ENCODE measurements at regions not wholly inside any gene's neighbourhood (a gene's known extent, or its start where the extent isn't known, plus 50 kb on each side); places are given as distances from the start of the nearest gene placed in this dataset.
A peak's percentile ranks its signal among the peaks of the same experiment; 100 is the strongest.

GRCh38 chr5:175109058-175109755, 334.8 kb downstream of the DRD1 start:
- Histone ChIP-seq H3K27ac (no peak overlapping the region), H3K27me3 (no peaks in the 10 kb centered on the region), H3K4me1 (peaks cover 0 to 9% (median 0%) of the 10 kb centered on the region in 4 donors), H3K36me3 (no peaks in the 10 kb centered on the region), H3K9me3 (no peaks in the 10 kb centered on the region), H3K4me3 (no peak overlapping the region)
- WGBS (ENCODE audit: insufficient coverage, low coverage, low lambda C conversion rate, missing lambda C conversion rate), result 83% methylated on average over 3 of the region's 4 CpGs
- no peak for DNase-seq
- intact Hi-C loops (cut with DNase I), result no loop called here
- no peak for ATAC-seq
- TF ChIP-seq CTCF (IDR thresholded peaks at IDR 0.05), result no peak
- TF ChIP-seq POLR2A (IDR thresholded peaks at IDR 0.05), result no peak

DNA sequence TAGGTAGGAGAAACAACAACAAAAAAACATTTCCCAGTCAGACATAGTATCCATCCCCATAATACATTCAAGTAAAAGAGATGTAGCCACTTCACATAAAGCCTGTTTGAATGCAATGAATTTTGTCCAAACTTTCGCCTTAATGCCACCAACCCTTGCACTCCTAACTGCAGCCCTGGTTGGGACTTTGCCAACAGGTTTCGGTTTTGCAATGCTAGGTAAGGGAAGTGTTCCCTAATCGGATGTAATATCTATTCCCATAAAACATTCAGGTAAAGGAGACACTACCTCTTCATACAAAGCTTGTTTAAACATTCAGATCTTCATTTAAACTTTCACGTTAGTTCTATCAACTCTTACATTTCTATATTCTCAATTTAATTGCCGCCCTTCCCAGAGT, 336.1 kb downstream of the DRD1 start:
- H3K27me3 ChIP-seq, result no peaks in the 10 kb centered on the region
- intact Hi-C loops (cut with DNase I), result no loop called here
- WGBS (ENCODE audit: insufficient coverage, low coverage, low lambda C conversion rate, missing lambda C conversion rate), result 34% methylated on average over 5 of the region's 5 CpGs
- H3K27ac ChIP-seq, result no peak overlapping the region
- no peaks in the 10 kb centered on the region for H3K36me3 ChIP-seq
- ATAC-seq (peak; percentile 71 to 88 (median 80)), DNase-seq (peak; percentile 64 to 87 (median 68))
- H3K9me3 ChIP-seq, result no peaks in the 10 kb centered on the region
- TF ChIP-seq CTCF (IDR thresholded peaks at IDR 0.05) (no peak), POLR2A (IDR thresholded peaks at IDR 0.05) (no peak)
- H3K4me1 ChIP-seq, result peaks cover 0 to 9% (median 0%) of the 10 kb centered on the region in 4 donors
- no peak overlapping the region for H3K4me3 ChIP-seq

GRCh38 chr5:175107028-175107588, 336.9 kb downstream of the DRD1 start:
- TF ChIP-seq CTCF (IDR thresholded peaks at IDR 0.05) (no peak), POLR2A (IDR thresholded peaks at IDR 0.05) (no peak)
- ATAC-seq, result peak in 2 of 4 donors; percentile 47 to 60
- no peak for DNase-seq
- no peaks in the 10 kb centered on the region for H3K36me3 ChIP-seq
- no peaks in the 10 kb centered on the region for H3K27me3 ChIP-seq
- no peak overlapping the region for H3K4me3 ChIP-seq
- intact Hi-C loops (cut with DNase I), result no loop called here
- H3K4me1 ChIP-seq, result peaks cover 0 to 9% (median 0%) of the 10 kb centered on the region in 4 donors
- no peaks in the 10 kb centered on the region for H3K9me3 ChIP-seq
- no peak overlapping the region for H3K27ac ChIP-seq
- 64% methylated on average over 1 of the region's 1 CpG for WGBS (ENCODE audit: insufficient coverage, low coverage, low lambda C conversion rate, missing lambda C conversion rate)

GRCh38 chr5:175104677-175105076, 339.3 kb downstream of the DRD1 start:
- TF ChIP-seq POLR2A (IDR thresholded peaks at IDR 0.05) (no peak), CTCF (IDR thresholded peaks at IDR 0.05) (no peak)
- no peak for DNase-seq
- Histone ChIP-seq H3K9me3 (no peaks in the 10 kb centered on the region), H3K27ac (no peak overlapping the region), H3K36me3 (no peaks in the 10 kb centered on the region), H3K4me3 (no peak overlapping the region), H3K27me3 (no peaks in the 10 kb centered on the region), H3K4me1 (peaks cover 0 to 9% (median 0%) of the 10 kb centered on the region in 4 donors)
- no peak for ATAC-seq
- 20% methylated on average over 6 of the region's 7 CpGs for WGBS (ENCODE audit: insufficient coverage, low coverage, low lambda C conversion rate, missing lambda C conversion rate)
- intact Hi-C loops (cut with DNase I), result no loop called here

Measured in right lobe of liver (tissue), 6 donors.